DMS53 treated with DMSO at 0.1 percent for 48 hours (cell line): ENCODE measurements at regions not wholly inside any gene's neighbourhood (a gene's known extent, or its start where the extent isn't known, plus 50 kb on each side); places are given as distances from the start of the nearest gene placed in this dataset.

Experiments
- DNase-seq: peaks from one replicate; lab custom pipeline; 2025; ENCODE audit not compliant: unreplicated experiment; lab: John Stamatoyannopoulos, UW

GRCh38 chr10:29105516-29106215 is 183.2 kb upstream of the LYZL1 start:
- DNase-seq, result no peak

GRCh38 chr10:29106287-29106686 is 182.6 kb upstream of the LYZL1 start:
- DNase-seq, result no peak

- no peak for DNase-seq
Observed at GRCh38 chr10:29107866-29108498, 180.9 kb upstream of the LYZL1 start.

- no peak for DNase-seq
Observed at GRCh38 chr10:29109707-29110571, 178.9 kb upstream of the LYZL1 start.

GRCh38 chr10:29112827-29113615 is 175.8 kb upstream of the LYZL1 start:
- DNase-seq, result no peak

- DNase-seq, result no peak
Observed at GRCh38 chr10:29113616-29113945, 175.3 kb upstream of the LYZL1 start.

GRCh38 chr10:29114141-29114540 is 174.7 kb upstream of the LYZL1 start:
- DNase-seq, result no peak

GRCh38 chr10:29117781-29118180 is 171.1 kb upstream of the LYZL1 start:
- DNase-seq, result no peak

GRCh38 chr10:29119374-29119773 is 169.5 kb upstream of the LYZL1 start:
- DNase-seq, result peak; percentile 6

GRCh38 chr10:29120216-29120615 is 168.7 kb upstream of the LYZL1 start:
- DNase-seq, result no peak

GRCh38 chr10:29124864-29125263 is 164.0 kb upstream of the LYZL1 start:
- no peak for DNase-seq

GRCh38 chr10:29127037-29127700 is 161.7 kb upstream of the LYZL1 start:
- no peak for DNase-seq

- DNase-seq, result no peak
Observed at GRCh38 chr10:29127731-29128130, 161.1 kb upstream of the LYZL1 start.

- DNase-seq, result peak; percentile 59
Observed at GRCh38 chr10:29130190-29130673, 158.6 kb upstream of the LYZL1 start.

GRCh38 chr10:29131952-29132547 is 156.8 kb upstream of the LYZL1 start:
- DNase-seq, result no peak

GRCh38 chr10:29132551-29133111 is 156.2 kb upstream of the LYZL1 start:
- DNase-seq, result no peak

- DNase-seq, result no peak
Observed at GRCh38 chr10:29135337-29135736, 153.5 kb upstream of the LYZL1 start.

GRCh38 chr10:29136411-29136810 is 152.5 kb upstream of the LYZL1 start:
- no peak for DNase-seq

GRCh38 chr10:29140151-29140550 is 148.7 kb upstream of the LYZL1 start:
- DNase-seq, result no peak

- DNase-seq, result no peak
Observed at GRCh38 chr10:29140991-29141390, 147.9 kb upstream of the LYZL1 start.
